RPMI8226 (cell line): ENCODE measurements at regions not wholly inside any gene's neighbourhood (a gene's known extent, or its start where the extent isn't known, plus 50 kb on each side); places are given as distances from the start of the nearest gene placed in this dataset.

ENCODE experiments used
- DNase-seq: peaks from one replicate; pipeline ENCODE4 v3.0.0-alpha.2; 2015

DNA sequence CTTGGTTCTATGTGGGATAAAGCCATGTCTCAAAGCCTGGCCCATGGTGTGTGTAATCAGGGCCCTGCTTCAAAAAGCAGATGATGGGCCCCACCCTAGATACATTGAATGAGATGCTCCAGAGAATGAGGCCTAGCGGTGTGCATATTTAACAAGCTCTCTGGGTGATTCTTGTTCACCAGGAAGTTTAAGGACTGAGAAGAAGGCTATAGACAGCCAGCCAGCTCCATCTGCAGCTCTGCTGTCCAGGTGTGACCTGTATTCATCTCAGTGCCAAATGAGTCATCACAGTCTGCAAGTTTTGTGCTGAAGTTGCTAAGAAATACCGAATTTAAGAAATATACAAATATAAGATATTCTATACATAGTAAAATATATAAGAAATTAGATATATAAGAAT lies 182.0 kb upstream of the RUNX1 start:
- DNase-seq: peak; percentile 91

GRCh38 chr21:35229290-35229689 lies 180.2 kb upstream of the RUNX1 start:
- peak; percentile 64 for DNase-seq

GRCh38 chr21:35227786-35228185 lies 178.7 kb upstream of the RUNX1 start:
- peak; percentile 96 for DNase-seq

DNA sequence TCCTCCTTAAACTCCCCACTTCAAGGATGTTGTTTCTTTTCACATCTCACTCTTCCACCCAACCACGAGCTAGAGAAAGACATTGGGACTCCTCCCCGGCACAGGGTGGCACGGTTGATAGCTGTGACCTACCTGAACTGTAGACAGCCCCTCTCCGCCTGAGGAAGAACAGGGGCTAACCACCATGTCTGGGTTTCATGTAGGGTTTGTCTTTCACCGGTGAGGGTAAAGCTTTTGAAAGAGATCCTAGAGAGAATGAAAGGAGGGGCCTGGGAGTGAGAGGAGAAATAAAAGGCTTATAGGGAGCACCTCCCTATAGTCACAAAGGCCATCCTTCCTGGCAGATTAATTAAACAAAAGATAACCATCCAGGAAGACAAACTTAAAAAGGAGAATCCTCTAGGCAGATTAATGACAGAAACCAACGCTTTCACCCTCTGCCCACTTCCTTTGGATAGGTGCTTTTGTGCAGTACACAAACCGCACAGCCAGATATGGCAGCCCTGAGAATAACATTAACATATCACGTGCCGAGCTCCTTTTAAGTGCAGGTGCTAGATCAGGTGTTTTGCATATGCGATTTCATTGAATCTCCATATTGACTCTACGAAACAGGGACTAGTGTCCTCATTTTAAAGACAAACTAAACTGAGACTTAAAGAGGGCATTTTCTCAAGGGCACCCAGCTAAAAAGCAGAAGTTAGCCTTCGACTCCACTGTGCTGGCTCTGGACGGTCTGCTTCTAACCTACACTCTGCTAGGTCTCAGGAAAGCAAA lies 178.1 kb upstream of the RUNX1 start:
- DNase-seq: peak; percentile 94

DNA sequence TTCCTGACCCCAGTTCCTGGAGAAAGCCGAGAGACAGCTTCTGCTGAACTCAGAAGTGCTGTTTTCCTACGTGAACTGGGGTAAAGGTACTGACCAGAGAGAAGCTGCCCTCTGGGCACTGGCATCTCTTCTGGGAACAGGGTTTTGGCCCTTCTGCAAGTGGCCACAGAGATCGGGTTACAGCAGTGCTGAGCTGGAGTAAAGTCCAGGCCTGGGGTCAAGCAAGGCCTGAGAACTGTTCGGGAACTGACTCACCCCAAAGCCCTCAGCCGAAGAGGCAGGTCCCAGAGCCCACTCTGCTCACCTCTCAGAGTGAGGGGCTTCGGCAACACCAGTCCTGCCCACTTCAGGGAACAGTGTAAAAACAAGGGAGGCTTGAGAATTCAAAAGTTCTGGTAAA lies 177.2 kb upstream of the RUNX1 start:
- no peak for DNase-seq

GRCh38 chr21:35225573-35225972 lies 176.5 kb upstream of the RUNX1 start:
- no peak for DNase-seq

DNA sequence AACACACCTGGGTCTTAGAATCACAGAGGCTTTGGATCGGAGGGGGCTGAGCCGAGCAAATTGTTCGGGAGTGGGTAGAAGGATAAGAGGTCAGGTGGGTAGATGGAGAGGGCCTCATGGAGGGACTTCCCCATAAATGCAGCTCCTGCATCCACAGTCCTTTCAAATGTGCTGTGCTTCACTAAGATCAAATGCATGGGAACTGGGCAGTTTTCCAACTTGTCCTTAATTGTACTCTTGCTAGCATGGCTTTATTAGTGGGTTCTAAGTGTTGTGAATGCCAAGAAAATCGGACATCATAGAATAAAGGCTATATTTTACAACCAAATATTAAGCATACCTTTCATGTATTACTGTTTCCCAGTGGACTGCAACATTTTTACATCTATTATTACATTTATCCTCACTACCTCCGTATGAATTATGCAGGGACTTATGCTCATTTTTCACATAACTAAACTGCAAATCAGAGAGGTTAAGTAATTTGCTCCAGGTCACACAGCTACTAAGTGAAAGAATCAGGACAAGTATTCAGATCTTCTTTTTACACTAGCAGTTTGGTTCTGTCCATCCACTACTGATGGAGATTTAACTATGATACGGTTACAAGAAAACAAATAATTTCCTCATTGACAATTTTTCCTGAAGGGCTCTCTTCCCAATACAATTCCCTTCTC lies 174.5 kb upstream of the RUNX1 start:
- DNase-seq: peak; percentile 57

- peak; percentile 90 for DNase-seq
Observed at GRCh38 chr21:35222541-35222941, 173.4 kb upstream of the RUNX1 start.

DNA sequence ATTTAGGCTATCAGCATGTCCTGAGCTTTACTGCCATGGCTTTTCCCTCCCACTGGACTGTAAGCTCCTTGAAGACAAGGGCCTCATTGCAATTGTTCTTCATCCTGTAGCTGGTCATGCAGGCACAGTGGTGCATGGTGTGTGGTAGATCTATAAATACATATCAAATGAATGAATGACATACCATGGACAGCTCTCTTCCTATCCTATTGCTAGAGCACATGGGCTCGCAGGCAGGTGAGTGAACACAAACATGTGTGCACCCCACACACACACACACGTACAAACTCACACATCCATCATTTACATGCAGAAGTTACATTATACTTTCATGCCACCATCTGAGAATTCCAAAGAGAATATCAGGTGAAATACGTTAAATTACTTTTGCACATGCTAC lies 172.9 kb upstream of the RUNX1 start:
- peak; percentile 29 for DNase-seq

GRCh38 chr21:35220301-35220700 lies 171.2 kb upstream of the RUNX1 start:
- DNase-seq: no peak

DNA sequence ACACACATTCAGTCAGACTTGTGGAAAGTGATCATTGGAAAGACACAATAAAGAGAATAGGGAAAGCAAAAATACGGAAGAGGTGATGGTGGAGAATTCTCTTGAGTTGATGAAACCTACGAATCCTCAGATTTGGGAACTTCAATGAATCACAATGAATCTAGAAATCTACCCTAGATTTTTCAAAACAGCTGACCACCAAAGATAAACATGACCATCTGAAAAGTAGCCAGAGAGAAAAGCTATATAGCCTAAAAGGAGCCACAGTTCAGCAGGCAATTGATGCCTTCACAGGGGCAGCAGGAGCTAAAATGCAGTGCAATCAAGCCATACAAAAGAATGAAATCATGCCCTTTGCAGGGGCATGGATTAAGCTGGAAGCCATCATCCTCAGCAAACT lies 170.6 kb upstream of the RUNX1 start:
- no peak for DNase-seq

DNA sequence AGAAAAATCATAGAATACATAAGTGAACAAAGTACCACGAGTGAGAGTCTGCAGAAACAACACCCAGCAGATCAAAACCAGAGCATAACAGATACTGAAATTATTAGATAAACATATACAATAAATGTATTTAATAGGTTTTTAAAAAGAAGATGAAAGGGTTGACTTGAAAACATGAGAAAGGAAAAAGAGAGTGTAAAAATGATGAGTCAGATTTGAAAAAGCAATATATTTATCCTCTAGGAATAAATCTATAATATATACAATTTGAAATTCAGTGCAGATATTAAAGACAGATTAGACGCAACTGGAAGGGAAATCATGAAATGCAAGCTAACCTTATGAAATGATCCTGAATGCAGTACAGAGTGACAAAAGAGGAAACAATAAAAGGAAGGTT lies 170.2 kb upstream of the RUNX1 start:
- DNase-seq: no peak

GRCh38 chr21:35217504-35218060 lies 168.5 kb upstream of the RUNX1 start:
- peak; percentile 37 for DNase-seq

- DNase-seq: no peak
Observed at GRCh38 chr21:35216996-35217395, 167.9 kb upstream of the RUNX1 start.

- no peak for DNase-seq
Observed at GRCh38 chr21:35215870-35216269, 166.8 kb upstream of the RUNX1 start.

GRCh38 chr21:35212393-35213127 lies 163.5 kb upstream of the RUNX1 start:
- DNase-seq: no peak

GRCh38 chr21:35211782-35212181 lies 162.7 kb upstream of the RUNX1 start:
- no peak for DNase-seq

- DNase-seq: no peak
Observed at GRCh38 chr21:35210093-35210492, 161.0 kb upstream of the RUNX1 start.

- no peak for DNase-seq
Observed at GRCh38 chr21:35208810-35209517, 159.9 kb upstream of the RUNX1 start.

DNA sequence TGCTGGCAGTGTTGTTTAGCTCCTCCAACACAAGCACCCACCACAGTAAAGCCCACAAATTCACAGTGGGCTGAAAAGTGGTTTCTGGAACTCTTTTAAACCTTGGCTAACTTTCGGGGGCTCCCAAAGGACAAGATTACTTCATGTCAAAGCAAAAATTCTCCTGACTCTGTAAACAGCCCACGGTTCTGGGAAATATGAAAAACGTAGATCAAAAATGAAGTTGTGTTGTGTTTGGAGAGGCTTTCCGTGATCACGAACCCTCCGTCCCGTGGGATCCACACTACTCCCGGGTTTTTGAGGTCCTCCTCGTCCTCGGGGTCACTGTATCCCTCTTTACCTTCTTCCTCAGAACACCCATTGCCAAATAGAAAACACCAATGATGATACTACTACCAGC lies 159.0 kb upstream of the RUNX1 start:
- DNase-seq: no peak

DNA sequence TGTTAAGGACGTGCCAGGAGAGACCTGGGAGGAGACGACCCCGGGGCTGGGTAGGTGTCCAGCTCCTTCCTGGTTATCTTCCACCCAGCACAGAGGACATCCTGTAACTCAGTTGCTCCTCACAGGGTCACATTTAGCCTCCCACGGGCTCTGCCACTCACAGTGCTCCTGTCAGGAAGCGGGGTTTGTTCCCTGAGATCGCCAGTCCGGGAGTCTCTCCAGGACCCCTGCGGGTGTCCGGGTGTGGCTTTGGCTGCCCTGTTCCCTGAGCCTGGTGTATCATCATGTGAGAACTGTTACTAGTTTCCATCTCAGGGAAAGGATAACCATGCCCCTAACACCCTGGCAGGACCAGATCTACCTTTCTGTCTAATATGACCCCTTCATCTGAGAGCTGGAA lies 158.2 kb upstream of the RUNX1 start:
- no peak for DNase-seq

GRCh38 chr21:35206141-35207125 lies 157.3 kb upstream of the RUNX1 start:
- peak; percentile 96 for DNase-seq
